ENCODE measurements at regions not wholly inside any gene's neighbourhood (a gene's known extent, or its start where the extent isn't known, plus 50 kb on each side); places are given as distances from the start of the nearest gene placed in this dataset.

GRCh38 chr3:148020861-148021260 is 611.7 kb downstream of the ZIC1 start:
- TF ChIP-seq CTCF (IDR thresholded peaks at IDR 0.05; ENCODE audit: insufficient read depth, low read length, poor library complexity, severe bottlenecking) (no peak), EZH2phosphoT487 (conservative IDR thresholded peaks at IDR 0.05; ENCODE audit: low read length) (no peak)
